ENCODE measurements at regions not wholly inside any gene's neighbourhood (a gene's known extent, or its start where the extent isn't known, plus 50 kb on each side); places are given as distances from the start of the nearest gene placed in this dataset.

DNA sequence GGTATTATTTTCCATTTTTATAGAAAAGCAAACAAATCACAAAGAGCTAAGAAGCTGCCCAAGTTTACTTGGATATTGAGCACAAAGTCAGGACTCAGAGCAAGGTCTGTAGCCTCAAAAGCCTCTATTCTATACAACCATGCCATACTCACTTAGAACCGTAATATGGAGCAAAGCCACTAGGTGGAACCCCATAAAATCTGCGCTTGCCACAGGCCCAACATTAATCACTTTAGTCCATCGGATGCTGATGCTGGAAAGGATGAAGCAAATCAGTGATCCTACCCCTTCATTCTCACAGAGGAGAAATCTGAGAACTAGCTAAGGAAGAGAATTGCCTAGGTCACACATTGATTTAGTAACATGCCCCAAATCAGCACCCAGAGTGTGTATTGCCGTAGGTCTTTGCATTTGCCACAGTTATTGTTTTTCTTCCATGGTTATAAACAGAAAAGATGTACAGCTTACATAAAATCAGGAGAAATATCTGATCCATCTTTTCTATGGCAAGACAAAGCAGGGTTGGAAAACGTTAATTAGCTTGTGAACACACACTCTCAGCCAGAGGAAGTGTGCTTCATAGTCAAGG lies 56.7 kb upstream of the RAB38 start:
- H3K4me3 ChIP-seq (ENCODE audit: control insufficient read depth, low read depth, low read length): no peak overlapping the region
- peak; percentile 5 for DNase-seq (ENCODE audit: low read depth)
- peak; percentile 64 for TF ChIP-seq CTCF (IDR thresholded peaks at IDR 0.05; ENCODE audit: control insufficient read depth, insufficient read depth, low read depth, low read length, missing control alignments)

DNA sequence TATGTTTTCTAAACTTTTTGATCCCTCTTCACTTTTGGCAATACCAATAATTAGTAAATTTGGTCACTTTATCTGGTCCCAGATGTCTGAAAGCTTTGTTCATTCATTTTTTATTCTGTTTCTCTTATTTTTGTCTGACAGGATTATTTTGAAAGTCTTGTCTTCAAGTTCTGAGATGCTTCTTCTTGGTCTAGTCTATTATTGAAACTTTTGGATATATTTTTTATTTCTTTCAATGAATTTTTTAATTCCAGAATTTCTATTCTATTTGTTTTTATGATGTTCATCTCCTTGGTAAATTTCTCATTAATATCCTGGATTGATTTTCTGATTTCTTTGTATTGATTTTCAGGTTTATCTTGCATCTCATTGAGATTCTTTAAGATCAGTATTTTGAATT lies 54.1 kb upstream of the RAB38 start:
- H3K4me3 ChIP-seq (ENCODE audit: control insufficient read depth, low read depth, low read length): no peak overlapping the region
- no peak for TF ChIP-seq CTCF (IDR thresholded peaks at IDR 0.05; ENCODE audit: control insufficient read depth, insufficient read depth, low read depth, low read length, missing control alignments)
- no peak for DNase-seq (ENCODE audit: low read depth)
